ENCODE measurements at regions not wholly inside any gene's neighbourhood (a gene's known extent, or its start where the extent isn't known, plus 50 kb on each side); places are given as distances from the start of the nearest gene placed in this dataset.

GRCh38 chr3:102529452-102529851 lies 94.6 kb downstream of the ZPLD1 start:
- DNase-seq = no peak

- no peak for DNase-seq
Measured at GRCh38 chr3:102530415-102531181, 95.8 kb downstream of the ZPLD1 start.

- DNase-seq = no peak
Measured at GRCh38 chr3:102531686-102532085, 96.9 kb downstream of the ZPLD1 start.

- peak in 2 of 6 experiments; percentile 3 to 5 for DNase-seq
Measured at GRCh38 chr3:102532901-102533300, 98.1 kb downstream of the ZPLD1 start.

- DNase-seq = no peak
Measured at GRCh38 chr3:102533784-102534183, 99.0 kb downstream of the ZPLD1 start.

GRCh38 chr3:102536456-102536855 lies 101.6 kb downstream of the ZPLD1 start:
- DNase-seq = peak in 3 of 6 experiments; percentile 5 to 23 (median 8)

- no peak for DNase-seq
Measured at GRCh38 chr3:102537123-102537522, 102.3 kb downstream of the ZPLD1 start.

- no peak for DNase-seq
Measured at GRCh38 chr3:102544741-102545140, 109.9 kb downstream of the ZPLD1 start.

GRCh38 chr3:102545276-102545675 lies 110.5 kb downstream of the ZPLD1 start:
- DNase-seq = no peak

- no peak for DNase-seq
Measured at GRCh38 chr3:102553876-102554275, 119.1 kb downstream of the ZPLD1 start.

- no peak for DNase-seq
Measured at GRCh38 chr3:102570511-102570910, 135.7 kb downstream of the ZPLD1 start.

- no peak for DNase-seq
Measured at GRCh38 chr3:102571006-102571405, 136.2 kb downstream of the ZPLD1 start.

GRCh38 chr3:102571720-102572384 lies 137.0 kb downstream of the ZPLD1 start:
- DNase-seq = no peak

- no peak for DNase-seq
Measured at GRCh38 chr3:102573483-102574028, 138.7 kb downstream of the ZPLD1 start.

GRCh38 chr3:102574355-102574754 lies 139.5 kb downstream of the ZPLD1 start:
- DNase-seq = no peak

GRCh38 chr3:102576651-102577050 lies 141.8 kb downstream of the ZPLD1 start:
- DNase-seq = no peak

- no peak for DNase-seq
Measured at GRCh38 chr3:102577082-102577789, 142.4 kb downstream of the ZPLD1 start.

GRCh38 chr3:102580760-102581159 lies 145.9 kb downstream of the ZPLD1 start:
- no peak for DNase-seq

GRCh38 chr3:102586485-102586884 lies 151.7 kb downstream of the ZPLD1 start:
- no peak for DNase-seq

GRCh38 chr3:102593812-102594602 lies 159.2 kb downstream of the ZPLD1 start:
- no peak for DNase-seq

GRCh38 chr3:102595057-102595456 lies 160.2 kb downstream of the ZPLD1 start:
- no peak for DNase-seq

- DNase-seq = no peak
Measured at GRCh38 chr3:102599819-102600576, 165.2 kb downstream of the ZPLD1 start.
